ENCODE measurements at regions not wholly inside any gene's neighbourhood (a gene's known extent, or its start where the extent isn't known, plus 50 kb on each side); places are given as distances from the start of the nearest gene placed in this dataset.

- no peak for DNase-seq (ENCODE audit: low read depth in 1 of 2, low spot score in 1 of 2)
- peaks cover 2% of the 10 kb centered on the region for H3K27me3 ChIP-seq (ENCODE audit: insufficient read depth, poor library complexity, severe bottlenecking)
- no peak overlapping the region for H3K27ac ChIP-seq (replicated peaks)
- TF ChIP-seq SPI1 (IDR thresholded peaks at IDR 0.05; ENCODE audit: borderline replicate concordance, low read depth) (no peak), POLR2AphosphoS5 (IDR thresholded peaks at IDR 0.05; ENCODE audit: low read depth) (no peak), CTCF (IDR thresholded peaks at IDR 0.05; ENCODE audit: insufficient read depth, low read length) (no peak), REST (IDR thresholded peaks at IDR 0.05; ENCODE audit: insufficient replicate concordance, low read depth) (no peak), GABPA (IDR thresholded peaks at IDR 0.05; ENCODE audit: low read depth) (no peak)
- H3K4me3 ChIP-seq (replicated peaks; ENCODE audit: insufficient read depth, low read length), result no peak overlapping the region
Observed at GRCh38 chr2:239750045-239750835, 274.9 kb downstream of the NDUFA10 start.

- H3K27ac ChIP-seq (replicated peaks), result no peak overlapping the region
- DNase-seq (ENCODE audit: low read depth in 1 of 2, low spot score in 1 of 2), result no peak
- H3K27me3 ChIP-seq (ENCODE audit: insufficient read depth, poor library complexity, severe bottlenecking), result peaks cover 2% of the 10 kb centered on the region
- TF ChIP-seq SPI1 (IDR thresholded peaks at IDR 0.05; ENCODE audit: borderline replicate concordance, low read depth) (no peak), CTCF (IDR thresholded peaks at IDR 0.05; ENCODE audit: insufficient read depth, low read length) (no peak), GABPA (IDR thresholded peaks at IDR 0.05; ENCODE audit: low read depth) (no peak), POLR2AphosphoS5 (IDR thresholded peaks at IDR 0.05; ENCODE audit: low read depth) (no peak), REST (IDR thresholded peaks at IDR 0.05; ENCODE audit: insufficient replicate concordance, low read depth) (no peak)
- H3K4me3 ChIP-seq (replicated peaks; ENCODE audit: insufficient read depth, low read length), result no peak overlapping the region
Observed at GRCh38 chr2:239749272-239749873, 275.8 kb downstream of the NDUFA10 start.

- no peak for DNase-seq (ENCODE audit: low read depth in 1 of 2, low spot score in 1 of 2)
- TF ChIP-seq CTCF (IDR thresholded peaks at IDR 0.05; ENCODE audit: insufficient read depth, low read length) (no peak), POLR2AphosphoS5 (IDR thresholded peaks at IDR 0.05; ENCODE audit: low read depth) (no peak)
- Histone ChIP-seq H3K27ac (replicated peaks) (no peak overlapping the region), H3K4me3 (replicated peaks; ENCODE audit: insufficient read depth, low read length) (no peak overlapping the region), H3K27me3 (ENCODE audit: insufficient read depth, poor library complexity, severe bottlenecking) (peaks cover 2% of the 10 kb centered on the region)
Observed at GRCh38 chr2:239748811-239749210, 276.3 kb downstream of the NDUFA10 start.
